Activated T-cell treated with anti-CD3 and anti-CD28 coated beads, Interleukin-2, amount 50 U/mL, for 4 hours (primary cell): ENCODE measurements at regions not wholly inside any gene's neighbourhood (a gene's known extent, or its start where the extent isn't known, plus 50 kb on each side); places are given as distances from the start of the nearest gene placed in this dataset.

ENCODE experiments used
- ATAC-seq, 2 donors: fragments of 200-7000 bp; cut with Tn5 transposase; one replicate each; pipeline ENCODE4 v1.10.0; 2021
- DNase-seq: peaks from one replicate; pipeline ENCODE4 v3.0.0-alpha.2; 2020
- H3K27me3 Mint-ChIP-seq: one replicate; pipeline ENCODE4 v1.8.0; 2021; ENCODE audit warnings: low read depth, mixed read lengths
- H3K36me3 Mint-ChIP-seq: one replicate; pipeline ENCODE4 v1.8.0; 2022; ENCODE audit warnings: mixed read lengths; ENCODE audit not compliant: insufficient read depth
- H3K4me1 Mint-ChIP-seq: one replicate; pipeline ENCODE4 v1.8.0; 2021; ENCODE audit warnings: low read depth, mixed read lengths
- H3K4me3 Mint-ChIP-seq: one replicate; pipeline ENCODE4 v1.8.0; 2021; ENCODE audit warnings: mild to moderate bottlenecking, moderate library complexity, mixed read lengths
- H3K9me3 Mint-ChIP-seq: one replicate; pipeline ENCODE4 v1.8.0; 2021; ENCODE audit warnings: mixed read lengths

- no peaks in the 10 kb centered on the region for H3K9me3 Mint-ChIP-seq
- DNase-seq: no peak
- H3K4me3 Mint-ChIP-seq: no peak overlapping the region
- ATAC-seq: no peak
- peaks cover 19% of the 10 kb centered on the region for H3K27me3 Mint-ChIP-seq
- H3K4me1 Mint-ChIP-seq: no peaks in the 10 kb centered on the region
- no peaks in the 10 kb centered on the region for H3K36me3 Mint-ChIP-seq
Observed at GRCh38 chr3:182728238-182728637, 65.1 kb upstream of the ATP11B start.

GRCh38 chr3:182729903-182730674 is 63.2 kb upstream of the ATP11B start:
- Mint-ChIP-seq H3K4me3 (no peak overlapping the region), H3K4me1 (no peaks in the 10 kb centered on the region), H3K27me3 (peaks cover 19% of the 10 kb centered on the region), H3K36me3 (no peaks in the 10 kb centered on the region), H3K9me3 (no peaks in the 10 kb centered on the region)
- no peak for ATAC-seq
- DNase-seq: no peak

GRCh38 chr3:182730675-182731042 is 62.6 kb upstream of the ATP11B start:
- ATAC-seq: no peak
- no peaks in the 10 kb centered on the region for H3K4me1 Mint-ChIP-seq
- peaks cover 19% of the 10 kb centered on the region for H3K27me3 Mint-ChIP-seq
- no peak for DNase-seq
- no peaks in the 10 kb centered on the region for H3K9me3 Mint-ChIP-seq
- no peak overlapping the region for H3K4me3 Mint-ChIP-seq
- H3K36me3 Mint-ChIP-seq: no peaks in the 10 kb centered on the region

- ATAC-seq: no peak
Observed at GRCh38 chr3:182731764-182732163, 61.5 kb upstream of the ATP11B start.

DNA sequence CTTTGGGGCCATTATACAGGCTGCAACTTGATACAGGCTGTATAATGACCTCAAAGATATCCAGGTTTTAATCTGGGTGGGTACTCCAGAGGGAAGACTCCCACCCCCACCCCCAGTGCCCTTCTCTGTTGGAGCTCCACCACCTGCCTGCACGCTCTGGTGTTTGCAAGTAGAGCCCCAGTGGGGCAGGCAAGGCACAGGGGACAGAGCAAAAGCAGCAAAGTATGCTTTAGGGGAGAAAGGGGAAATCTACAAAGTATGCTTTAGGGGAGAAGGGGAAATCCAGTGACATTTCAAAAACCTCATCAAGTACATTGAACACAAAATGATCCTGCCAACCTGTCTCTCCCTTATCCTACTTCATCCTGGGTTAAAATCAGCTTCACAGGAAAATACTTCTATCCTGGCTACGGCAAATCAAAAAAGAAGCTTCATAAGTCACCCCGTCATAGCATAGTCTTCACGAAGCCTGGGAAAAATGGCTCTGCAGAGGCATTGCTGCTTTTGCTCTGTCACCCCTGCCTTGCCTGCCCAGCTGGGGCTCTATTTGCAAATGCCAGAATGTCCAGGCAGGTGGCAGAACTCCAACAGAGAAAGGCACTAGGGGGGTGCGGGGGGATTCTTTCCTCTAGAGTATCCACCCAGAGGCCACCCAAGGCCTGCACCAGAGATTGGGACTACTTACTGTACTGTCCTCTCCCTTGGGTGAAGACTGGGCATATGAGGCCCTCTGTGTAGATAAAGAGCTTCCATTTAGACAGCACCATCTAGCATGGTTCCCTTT is 60.9 kb upstream of the ATP11B start:
- Mint-ChIP-seq H3K4me1 (no peaks in the 10 kb centered on the region), H3K36me3 (no peaks in the 10 kb centered on the region), H3K9me3 (no peaks in the 10 kb centered on the region), H3K4me3 (no peak overlapping the region), H3K27me3 (peaks cover 23% of the 10 kb centered on the region)
- DNase-seq: no peak
- no peak for ATAC-seq

More at GRCh38 chr3:182731764-182732163, 61.5 kb upstream of the ATP11B start:
- peaks cover 20% of the 10 kb centered on the region for H3K27me3 Mint-ChIP-seq
- H3K9me3 Mint-ChIP-seq: no peaks in the 10 kb centered on the region
- no peak overlapping the region for H3K4me3 Mint-ChIP-seq
- H3K36me3 Mint-ChIP-seq: no peaks in the 10 kb centered on the region
- DNase-seq: no peak
- H3K4me1 Mint-ChIP-seq: no peaks in the 10 kb centered on the region

DNA sequence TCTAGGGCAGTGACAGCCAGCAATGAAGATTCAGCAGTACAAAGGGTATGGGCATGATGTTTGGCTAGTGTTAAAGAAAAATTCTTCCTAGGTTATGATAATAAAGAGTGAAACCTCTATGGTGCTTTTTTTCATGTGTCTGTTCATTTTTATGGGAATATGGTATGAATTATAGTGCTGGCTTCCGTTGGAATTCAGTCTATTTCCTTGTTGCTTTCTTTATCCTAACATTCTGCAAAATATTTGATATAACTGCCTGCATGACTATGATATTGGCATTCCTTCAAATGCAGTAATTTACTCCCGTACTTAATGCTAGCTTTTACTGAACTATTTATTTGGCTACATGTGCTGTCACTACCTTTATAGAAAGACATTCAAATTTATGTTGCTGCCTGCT is 57.6 kb upstream of the ATP11B start:
- Mint-ChIP-seq H3K36me3 (no peaks in the 10 kb centered on the region), H3K4me1 (no peaks in the 10 kb centered on the region), H3K4me3 (no peak overlapping the region), H3K9me3 (no peaks in the 10 kb centered on the region), H3K27me3 (peaks cover 9% of the 10 kb centered on the region)
- ATAC-seq (no peak), DNase-seq (no peak)

DNA sequence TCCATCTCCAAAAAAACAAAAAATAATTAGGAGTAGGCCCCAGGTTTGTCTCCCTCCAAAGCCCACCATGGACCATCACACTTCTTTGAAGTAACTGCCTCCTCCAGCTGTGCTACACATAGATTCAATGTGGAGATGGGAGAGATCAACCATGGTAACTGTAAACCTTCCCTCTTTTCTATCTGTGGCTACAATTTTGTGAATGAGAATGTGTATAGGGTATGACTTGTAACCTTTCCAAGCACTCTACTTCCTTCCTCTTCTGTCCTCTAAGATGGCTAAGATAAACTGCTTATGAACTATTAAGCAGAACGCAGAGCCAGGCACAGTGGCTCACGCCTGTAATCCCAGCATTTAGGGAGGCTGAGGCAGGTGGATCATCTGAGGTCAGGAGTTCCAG is 55.5 kb upstream of the ATP11B start:
- Mint-ChIP-seq H3K27me3 (peaks cover 12% of the 10 kb centered on the region), H3K4me3 (no peak overlapping the region), H3K9me3 (no peaks in the 10 kb centered on the region), H3K36me3 (no peaks in the 10 kb centered on the region), H3K4me1 (no peaks in the 10 kb centered on the region)
- DNase-seq (no peak), ATAC-seq (no peak)

DNA sequence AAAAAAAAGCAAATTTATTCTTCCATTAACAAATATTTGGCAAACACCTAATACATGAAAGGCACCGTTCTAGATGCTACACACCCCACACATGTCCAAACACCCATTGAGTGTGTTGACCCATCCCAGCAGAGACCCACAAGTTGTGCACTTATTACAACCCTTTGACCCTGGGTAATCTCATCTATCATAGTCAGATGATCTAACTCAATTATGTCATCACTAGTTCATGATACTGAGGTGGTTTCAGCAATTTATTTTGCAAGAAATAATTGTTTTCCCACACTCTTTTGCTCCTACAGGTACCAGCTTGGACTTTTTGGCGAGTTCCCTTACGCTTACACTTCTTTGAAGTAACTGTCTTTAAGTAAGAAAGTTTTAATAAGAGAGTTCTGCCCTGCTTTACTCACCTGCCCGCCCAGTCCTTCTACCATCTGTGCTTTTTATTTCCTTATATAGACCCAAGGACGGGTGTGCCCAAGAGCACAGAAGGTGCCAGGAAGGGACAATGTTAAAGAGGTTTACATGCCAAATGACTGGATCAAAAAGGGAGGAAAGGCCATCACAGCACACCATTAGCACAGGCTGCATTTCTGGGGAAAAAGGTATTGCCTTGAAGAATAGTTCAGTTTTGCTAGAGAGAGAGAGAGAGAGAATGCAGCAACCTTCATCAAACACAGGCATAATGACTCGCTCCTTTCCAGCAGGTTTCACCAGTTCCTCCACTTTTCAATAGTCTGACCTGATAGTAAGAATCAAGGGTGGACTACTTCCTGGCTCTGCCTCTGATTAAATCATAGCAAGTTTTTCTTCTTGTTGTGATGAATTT is 54.5 kb upstream of the ATP11B start:
- Mint-ChIP-seq H3K4me1 (no peaks in the 10 kb centered on the region), H3K4me3 (no peak overlapping the region), H3K9me3 (no peaks in the 10 kb centered on the region), H3K27me3 (peaks cover 12% of the 10 kb centered on the region), H3K36me3 (no peaks in the 10 kb centered on the region)
- DNase-seq (no peak), ATAC-seq (no peak)

DNA sequence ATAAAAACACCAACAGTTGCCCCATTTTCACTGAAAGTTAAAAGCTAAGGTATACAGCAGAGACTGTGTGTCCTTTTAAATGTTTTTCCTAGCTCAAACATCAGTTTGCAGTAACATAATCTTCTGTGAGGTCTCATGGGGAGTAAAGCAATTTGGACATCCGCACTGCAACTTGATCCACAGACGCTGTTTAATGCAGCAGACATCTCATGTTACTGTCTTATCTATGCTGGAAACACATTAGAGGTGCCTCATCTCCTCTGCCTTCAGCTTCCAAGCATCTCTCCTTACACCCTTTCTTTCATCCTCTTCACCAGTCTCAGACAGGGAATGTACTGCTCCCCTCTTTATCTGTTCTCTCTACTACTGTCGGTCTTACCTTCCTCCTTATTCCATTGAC is 53.7 kb upstream of the ATP11B start:
- no peaks in the 10 kb centered on the region for H3K36me3 Mint-ChIP-seq
- peaks cover 12% of the 10 kb centered on the region for H3K27me3 Mint-ChIP-seq
- no peaks in the 10 kb centered on the region for H3K9me3 Mint-ChIP-seq
- no peak overlapping the region for H3K4me3 Mint-ChIP-seq
- H3K4me1 Mint-ChIP-seq: no peaks in the 10 kb centered on the region
- DNase-seq: no peak
- no peak for ATAC-seq

DNA sequence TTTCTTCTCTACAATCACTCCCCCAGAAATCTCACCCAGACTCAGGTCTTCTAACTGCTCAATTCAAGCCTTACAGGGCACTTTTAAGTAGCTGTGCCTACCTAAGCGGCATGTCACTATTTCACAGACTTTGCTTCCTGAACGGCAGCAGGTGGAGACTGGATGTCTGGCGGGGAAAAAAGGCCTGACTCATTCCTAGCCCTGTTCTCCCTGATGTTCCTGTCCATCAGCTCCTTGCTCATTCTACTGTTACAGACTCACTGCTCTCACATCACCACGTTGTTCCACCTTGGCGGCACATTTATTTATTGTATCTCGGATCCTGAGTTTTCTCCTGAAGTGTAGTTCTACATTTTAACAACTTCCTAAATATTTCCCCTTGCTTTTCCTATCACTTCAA is 52.6 kb upstream of the ATP11B start:
- ATAC-seq (no peak), DNase-seq (no peak)
- Mint-ChIP-seq H3K4me1 (no peaks in the 10 kb centered on the region), H3K36me3 (no peaks in the 10 kb centered on the region), H3K9me3 (no peaks in the 10 kb centered on the region), H3K4me3 (no peak overlapping the region), H3K27me3 (peaks cover 12% of the 10 kb centered on the region)

DNA sequence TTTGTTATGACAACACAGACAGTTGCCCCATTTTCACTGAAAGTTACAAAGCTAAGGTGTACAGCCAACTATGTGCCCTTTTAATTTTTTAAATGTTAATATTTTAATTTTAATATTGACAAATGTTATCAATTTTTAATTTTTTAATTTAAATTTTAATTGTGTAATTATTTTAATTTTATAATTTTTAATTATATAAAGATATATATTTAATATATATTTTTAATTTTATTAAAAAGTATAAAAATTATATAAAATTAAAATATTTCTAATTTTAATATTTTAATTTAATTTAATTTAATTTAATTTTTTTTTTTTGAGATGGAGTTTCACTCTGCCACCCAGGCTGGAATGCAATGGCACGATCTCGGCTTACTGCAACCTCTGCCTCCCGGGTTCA is 52.1 kb upstream of the ATP11B start:
- Mint-ChIP-seq H3K36me3 (no peaks in the 10 kb centered on the region), H3K4me1 (no peaks in the 10 kb centered on the region), H3K9me3 (no peaks in the 10 kb centered on the region), H3K4me3 (no peak overlapping the region), H3K27me3 (peaks cover 12% of the 10 kb centered on the region)
- no peak for ATAC-seq
- DNase-seq: no peak
